ENCODE measurements at regions not wholly inside any gene's neighbourhood (a gene's known extent, or its start where the extent isn't known, plus 50 kb on each side); places are given as distances from the start of the nearest gene placed in this dataset.

GRCh38 chr11:82082976-82083375 is 650.7 kb downstream of the FAM181B start:
- H3K36me3 ChIP-seq, result no peaks in the 10 kb centered on the region
- H3K27me3 ChIP-seq, result no peaks in the 10 kb centered on the region
- no peaks in the 10 kb centered on the region for H3K27me3 Mint-ChIP-seq (ENCODE audit: insufficient read depth, low read depth)
- DNase-seq (ENCODE audit: low spot score), result no peak
- H3K9ac ChIP-seq, result no peak overlapping the region
- H3K79me2 ChIP-seq (ENCODE audit: low read depth), result no peaks in the 10 kb centered on the region
- H4K20me1 ChIP-seq (ENCODE audit: low read depth), result no peaks in the 10 kb centered on the region
- no peak overlapping the region for H3K4me2 ChIP-seq
- no peaks in the 10 kb centered on the region for H3K36me3 Mint-ChIP-seq
- no peak overlapping the region for H3K27ac ChIP-seq
- H3K9me3 ChIP-seq (ENCODE audit: low read depth), result no peaks in the 10 kb centered on the region
- H3K4me1 ChIP-seq, result peaks cover 6% of the 10 kb centered on the region
- no peak overlapping the region for H3K27ac Mint-ChIP-seq
- H3K4me3 ChIP-seq, result no peak overlapping the region
- H3K4me1 Mint-ChIP-seq, result peaks cover 13% of the 10 kb centered on the region
- TF ChIP-seq EZH2 (IDR thresholded peaks at IDR 0.05) (no peak), CTCF (IDR thresholded peaks at IDR 0.05) (no peak), EZH2phosphoT487 (IDR thresholded peaks at IDR 0.05) (no peak)
- no peak overlapping the region for H3K4me3 Mint-ChIP-seq
- H2AFZ ChIP-seq (replicated peaks), result no peak overlapping the region
- no peaks in the 10 kb centered on the region for H3F3A ChIP-seq (ENCODE audit: low read depth)
- H3K9me3 Mint-ChIP-seq, result no peaks in the 10 kb centered on the region

DNA sequence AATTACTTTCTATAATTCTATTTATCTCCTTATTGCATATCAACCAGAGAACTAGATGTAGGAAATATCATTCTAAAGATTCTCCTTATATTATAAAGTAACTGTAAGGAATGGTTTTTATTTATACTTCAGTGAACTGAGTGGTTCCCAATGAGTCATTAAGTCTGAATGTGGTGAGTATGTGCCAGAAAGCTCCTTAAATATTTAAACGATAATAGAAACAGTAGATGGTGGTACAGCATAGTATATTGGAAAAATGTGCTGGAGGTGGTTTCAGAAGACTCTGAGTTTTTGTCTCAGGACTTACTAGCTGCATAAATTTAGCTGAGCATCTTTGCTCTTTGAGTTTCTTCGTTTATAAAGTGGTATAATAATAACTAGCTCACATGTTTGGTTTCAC is 653.5 kb downstream of the FAM181B start:
- Histone ChIP-seq H3K9ac (no peak overlapping the region), H3F3A (ENCODE audit: low read depth) (no peaks in the 10 kb centered on the region), H3K27me3 (no peaks in the 10 kb centered on the region), H3K4me2 (no peak overlapping the region), H3K4me1 (no peaks in the 10 kb centered on the region), H3K9me3 (ENCODE audit: low read depth) (no peaks in the 10 kb centered on the region), H4K20me1 (ENCODE audit: low read depth) (no peaks in the 10 kb centered on the region), H3K27ac (no peak overlapping the region), H3K36me3 (no peaks in the 10 kb centered on the region), H3K79me2 (ENCODE audit: low read depth) (no peaks in the 10 kb centered on the region), H2AFZ (replicated peaks) (no peak overlapping the region), H3K4me3 (no peak overlapping the region)
- no peaks in the 10 kb centered on the region for H3K27me3 Mint-ChIP-seq (ENCODE audit: insufficient read depth, low read depth)
- peaks cover 4% of the 10 kb centered on the region for H3K4me1 Mint-ChIP-seq
- H3K9me3 Mint-ChIP-seq, result no peaks in the 10 kb centered on the region
- H3K27ac Mint-ChIP-seq, result no peak overlapping the region
- TF ChIP-seq EZH2phosphoT487 (IDR thresholded peaks at IDR 0.05), result no peak
- no peak for DNase-seq (ENCODE audit: low spot score)
- H3K36me3 Mint-ChIP-seq, result no peaks in the 10 kb centered on the region
- no peak overlapping the region for H3K4me3 Mint-ChIP-seq

- Histone ChIP-seq H3K27me3 (no peaks in the 10 kb centered on the region), H3K4me2 (no peak overlapping the region), H2AFZ (replicated peaks) (no peak overlapping the region), H3K4me1 (no peaks in the 10 kb centered on the region), H3K79me2 (ENCODE audit: low read depth) (no peaks in the 10 kb centered on the region), H3K27ac (no peak overlapping the region), H3K9ac (no peak overlapping the region), H4K20me1 (ENCODE audit: low read depth) (no peaks in the 10 kb centered on the region), H3K4me3 (no peak overlapping the region), H3F3A (ENCODE audit: low read depth) (no peaks in the 10 kb centered on the region), H3K9me3 (ENCODE audit: low read depth) (no peaks in the 10 kb centered on the region), H3K36me3 (no peaks in the 10 kb centered on the region)
- Mint-ChIP-seq H3K4me1 (no peaks in the 10 kb centered on the region), H3K9me3 (no peaks in the 10 kb centered on the region), H3K27me3 (ENCODE audit: insufficient read depth, low read depth) (no peaks in the 10 kb centered on the region), H3K27ac (no peak overlapping the region), H3K4me3 (no peak overlapping the region), H3K36me3 (no peaks in the 10 kb centered on the region)
- no peak for DNase-seq (ENCODE audit: low spot score)
- TF ChIP-seq EZH2 (IDR thresholded peaks at IDR 0.05) (no peak), EZH2phosphoT487 (IDR thresholded peaks at IDR 0.05) (no peak), CTCF (IDR thresholded peaks at IDR 0.05) (no peak)
Observed at GRCh38 chr11:82076126-82076525, 657.5 kb downstream of the FAM181B start.

DNA sequence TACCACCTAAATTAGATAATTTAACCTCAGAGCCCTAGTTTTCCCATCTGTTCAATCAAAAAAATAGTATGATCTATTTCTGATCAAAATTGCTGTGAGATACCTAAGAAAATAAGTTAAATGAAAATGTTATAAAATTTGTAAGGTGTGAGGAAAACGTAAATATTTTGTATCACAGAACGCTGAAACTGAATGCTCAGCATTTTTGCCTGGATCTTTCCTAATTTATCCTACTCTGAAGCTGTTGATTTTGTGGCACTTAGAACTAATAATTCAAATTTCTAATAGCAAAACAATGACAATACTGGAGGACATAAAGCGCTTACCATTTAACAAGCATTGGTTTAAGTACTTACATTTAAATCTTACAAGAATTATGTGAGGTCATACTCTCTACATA is 674.2 kb downstream of the FAM181B start:
- no peaks in the 10 kb centered on the region for H3K36me3 ChIP-seq
- H3K4me1 ChIP-seq, result no peaks in the 10 kb centered on the region
- no peaks in the 10 kb centered on the region for H3K79me2 ChIP-seq (ENCODE audit: low read depth)
- H3K4me1 Mint-ChIP-seq, result no peaks in the 10 kb centered on the region
- H3K9me3 ChIP-seq (ENCODE audit: low read depth), result no peaks in the 10 kb centered on the region
- H3F3A ChIP-seq (ENCODE audit: low read depth), result no peaks in the 10 kb centered on the region
- H3K4me3 Mint-ChIP-seq, result no peak overlapping the region
- H3K27me3 Mint-ChIP-seq (ENCODE audit: insufficient read depth, low read depth), result no peaks in the 10 kb centered on the region
- H3K36me3 Mint-ChIP-seq, result no peaks in the 10 kb centered on the region
- H3K27ac Mint-ChIP-seq, result no peak overlapping the region
- no peak overlapping the region for H3K4me2 ChIP-seq
- H4K20me1 ChIP-seq (ENCODE audit: low read depth), result no peaks in the 10 kb centered on the region
- no peak overlapping the region for H3K4me3 ChIP-seq
- TF ChIP-seq EZH2phosphoT487 (IDR thresholded peaks at IDR 0.05), result no peak
- no peak for TF ChIP-seq CTCF (IDR thresholded peaks at IDR 0.05)
- TF ChIP-seq EZH2 (IDR thresholded peaks at IDR 0.05), result no peak
- no peak for DNase-seq (ENCODE audit: low spot score)
- H3K9ac ChIP-seq, result no peak overlapping the region
- no peaks in the 10 kb centered on the region for H3K27me3 ChIP-seq
- no peak overlapping the region for H3K27ac ChIP-seq
- H3K9me3 Mint-ChIP-seq, result no peaks in the 10 kb centered on the region
- no peak overlapping the region for H2AFZ ChIP-seq (replicated peaks)

All from neural progenitor cell (in vitro differentiated cells).